Activated naive CD4-positive, alpha-beta T cell treated with anti-CD3 and anti-CD28 coated beads, Interleukin-2, amount 50 U/mL, for 72 hours (primary cell): ENCODE measurements at regions not wholly inside any gene's neighbourhood (a gene's known extent, or its start where the extent isn't known, plus 50 kb on each side); places are given as distances from the start of the nearest gene placed in this dataset.

ENCODE experiments used
- ATAC-seq, 2 donors: fragments of 150-1000 bp; cut with Tn5 transposase; 2 replicates each; pipeline ENCODE4 v1.10.0; 2021; ENCODE audit warnings: mild to moderate bottlenecking in 2 of 2, moderate library complexity in 2 of 2
- DNase-seq, 2 donors: peaks; one replicate each; pipeline ENCODE4 v3.0.0; 2021 to 2022; ENCODE audit warnings: low spot score in 2 of 2
- H3K27ac Mint-ChIP-seq, 2 donors: one replicate each; pipeline ENCODE4 v1.8.0; 2022; ENCODE audit warnings: mild to moderate bottlenecking in 2 of 2, mixed read lengths in 2 of 2
- H3K36me3 Mint-ChIP-seq, 2 donors: one replicate each; pipeline ENCODE4 v1.8.0; 2022; ENCODE audit warnings: mixed read lengths in 2 of 2
- H3K9me3 Mint-ChIP-seq, 2 donors: one replicate each; pipeline ENCODE4 v1.8.0; 2022; ENCODE audit warnings: mixed read lengths in 2 of 2

GRCh38 chr7:96447109-96447645 is 125.3 kb upstream of the SLC25A13 start:
- Mint-ChIP-seq H3K9me3 (no peaks in the 10 kb centered on the region), H3K27ac (no peak overlapping the region), H3K36me3 (no peaks in the 10 kb centered on the region)
- DNase-seq (no peak), ATAC-seq (no peak)

- no peaks in the 10 kb centered on the region for H3K36me3 Mint-ChIP-seq
- ATAC-seq (no peak), DNase-seq (no peak)
- no peak overlapping the region for H3K27ac Mint-ChIP-seq
- peaks cover 0 to 5% of the 10 kb centered on the region in 2 donors for H3K9me3 Mint-ChIP-seq
Observed at GRCh38 chr7:96441436-96442084, 119.7 kb upstream of the SLC25A13 start.

GRCh38 chr7:96440328-96440727 is 118.4 kb upstream of the SLC25A13 start:
- no peak for DNase-seq
- Mint-ChIP-seq H3K27ac (no peak overlapping the region), H3K9me3 (peaks cover 0 to 5% of the 10 kb centered on the region in 2 donors), H3K36me3 (no peaks in the 10 kb centered on the region)
- ATAC-seq, result no peak

GRCh38 chr7:96436880-96437279 is 115.0 kb upstream of the SLC25A13 start:
- Mint-ChIP-seq H3K36me3 (no peaks in the 10 kb centered on the region), H3K9me3 (peaks cover 0 to 5% of the 10 kb centered on the region in 2 donors), H3K27ac (no peak overlapping the region)
- ATAC-seq (no peak), DNase-seq (no peak)

- H3K36me3 Mint-ChIP-seq, result no peaks in the 10 kb centered on the region
- DNase-seq (no peak), ATAC-seq (no peak)
- no peak overlapping the region for H3K27ac Mint-ChIP-seq
- no peaks in the 10 kb centered on the region for H3K9me3 Mint-ChIP-seq
Observed at GRCh38 chr7:96430356-96430755, 108.5 kb upstream of the SLC25A13 start.

GRCh38 chr7:96427143-96427542 is 105.2 kb upstream of the SLC25A13 start:
- DNase-seq (no peak), ATAC-seq (no peak)
- no peaks in the 10 kb centered on the region for H3K36me3 Mint-ChIP-seq
- no peaks in the 10 kb centered on the region for H3K9me3 Mint-ChIP-seq
- no peak overlapping the region for H3K27ac Mint-ChIP-seq

- no peak for ATAC-seq
- Mint-ChIP-seq H3K9me3 (no peaks in the 10 kb centered on the region), H3K27ac (no peak overlapping the region), H3K36me3 (no peaks in the 10 kb centered on the region)
- DNase-seq, result no peak
Observed at GRCh38 chr7:96426685-96427084, 104.8 kb upstream of the SLC25A13 start.

GRCh38 chr7:96426027-96426426 is 104.1 kb upstream of the SLC25A13 start:
- H3K36me3 Mint-ChIP-seq, result no peaks in the 10 kb centered on the region
- no peak overlapping the region for H3K27ac Mint-ChIP-seq
- H3K9me3 Mint-ChIP-seq, result no peaks in the 10 kb centered on the region

GRCh38 chr7:96424411-96424810 is 102.5 kb upstream of the SLC25A13 start:
- H3K27ac Mint-ChIP-seq, result no peak overlapping the region
- no peaks in the 10 kb centered on the region for H3K9me3 Mint-ChIP-seq
- H3K36me3 Mint-ChIP-seq, result no peaks in the 10 kb centered on the region
- ATAC-seq, result no peak
- DNase-seq, result no peak

More at GRCh38 chr7:96426027-96426426, 104.1 kb upstream of the SLC25A13 start:
- DNase-seq (no peak), ATAC-seq (no peak)

- ATAC-seq (no peak), DNase-seq (no peak)
- no peaks in the 10 kb centered on the region for H3K36me3 Mint-ChIP-seq
- H3K27ac Mint-ChIP-seq, result no peak overlapping the region
- no peaks in the 10 kb centered on the region for H3K9me3 Mint-ChIP-seq
Observed at GRCh38 chr7:96422388-96422787, 100.5 kb upstream of the SLC25A13 start.

- H3K36me3 Mint-ChIP-seq, result no peaks in the 10 kb centered on the region
- no peak for ATAC-seq
- no peak overlapping the region for H3K27ac Mint-ChIP-seq
- H3K9me3 Mint-ChIP-seq, result no peaks in the 10 kb centered on the region
- DNase-seq, result no peak
Observed at GRCh38 chr7:96418581-96418980, 96.7 kb upstream of the SLC25A13 start.

GRCh38 chr7:96417784-96418183 is 95.9 kb upstream of the SLC25A13 start:
- no peaks in the 10 kb centered on the region for H3K36me3 Mint-ChIP-seq
- DNase-seq, result no peak
- H3K27ac Mint-ChIP-seq, result no peak overlapping the region
- no peak for ATAC-seq
- no peaks in the 10 kb centered on the region for H3K9me3 Mint-ChIP-seq

- ATAC-seq (no peak), DNase-seq (no peak)
- H3K27ac Mint-ChIP-seq, result no peak overlapping the region
- no peaks in the 10 kb centered on the region for H3K36me3 Mint-ChIP-seq
- no peaks in the 10 kb centered on the region for H3K9me3 Mint-ChIP-seq
Observed at GRCh38 chr7:96416599-96416998, 94.7 kb upstream of the SLC25A13 start.

GRCh38 chr7:96416116-96416515 is 94.2 kb upstream of the SLC25A13 start:
- Mint-ChIP-seq H3K27ac (no peak overlapping the region), H3K9me3 (no peaks in the 10 kb centered on the region), H3K36me3 (no peaks in the 10 kb centered on the region)
- DNase-seq (no peak), ATAC-seq (no peak)

GRCh38 chr7:96415293-96415940 is 93.5 kb upstream of the SLC25A13 start:
- Mint-ChIP-seq H3K27ac (no peak overlapping the region), H3K36me3 (no peaks in the 10 kb centered on the region), H3K9me3 (no peaks in the 10 kb centered on the region)
- DNase-seq (no peak), ATAC-seq (peak in 1 of 2 donors; percentile 18)

GRCh38 chr7:96414931-96415292 is 93.0 kb upstream of the SLC25A13 start:
- DNase-seq, result peak in 1 of 2 donors; percentile 34
- no peaks in the 10 kb centered on the region for H3K9me3 Mint-ChIP-seq
- peak; percentile 62 to 74 for ATAC-seq
- no peak overlapping the region for H3K27ac Mint-ChIP-seq
- H3K36me3 Mint-ChIP-seq, result no peaks in the 10 kb centered on the region

- Mint-ChIP-seq H3K9me3 (no peaks in the 10 kb centered on the region), H3K36me3 (no peaks in the 10 kb centered on the region), H3K27ac (no peak overlapping the region)
- ATAC-seq (no peak), DNase-seq (no peak)
Observed at GRCh38 chr7:96410126-96410839, 88.4 kb upstream of the SLC25A13 start.
